ENCODE measurements at regions not wholly inside any gene's neighbourhood (a gene's known extent, or its start where the extent isn't known, plus 50 kb on each side); places are given as distances from the start of the nearest gene placed in this dataset.
"Not testable (repeated sequence)": the region's sequence is repeated elsewhere in the genome, so short reads cannot be mapped to it uniquely, and the experiment has no call there.

DNA sequence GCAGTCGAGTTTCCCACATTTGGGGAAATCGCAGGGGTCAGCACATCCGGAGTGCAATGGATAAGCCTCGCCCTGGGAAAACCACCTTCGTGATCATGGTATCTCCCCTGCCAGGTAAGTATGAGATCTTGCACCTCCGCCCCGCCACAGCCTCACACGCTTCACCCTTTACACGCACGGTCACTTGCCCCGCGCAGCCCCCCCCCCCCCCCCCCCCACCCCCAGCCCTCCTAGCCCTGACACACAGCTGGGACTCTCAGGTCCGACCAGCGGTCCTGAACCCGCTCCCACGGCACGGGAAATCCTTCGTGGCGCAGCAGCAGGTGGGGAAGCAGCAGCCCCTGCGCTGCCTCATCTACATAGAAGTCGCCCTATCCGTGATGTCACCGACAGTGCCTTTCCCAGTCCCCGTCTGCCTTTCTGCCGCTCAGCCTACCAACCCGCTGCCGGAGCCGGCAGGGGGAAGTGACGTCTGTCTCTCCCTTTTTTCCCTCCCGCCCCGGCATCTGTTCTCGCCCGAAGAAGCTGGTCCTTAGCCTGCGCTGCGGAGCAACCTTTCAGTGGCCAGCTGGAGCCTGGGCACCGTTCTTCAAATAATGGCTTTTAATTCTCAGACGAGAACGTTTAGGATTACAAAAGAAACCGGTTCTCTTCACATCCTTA is 242.2 kb downstream of the FAM72C start:
- not testable (repeated sequence) for H3K4me3 ChIP-seq (ENCODE audit: insufficient read depth, low read length); H3K4me2 ChIP-seq (ENCODE audit: insufficient read depth, low read length); H3K79me2 ChIP-seq (ENCODE audit: insufficient read depth, low read length); H2AFZ ChIP-seq (ENCODE audit: low read length); H3K9me3 ChIP-seq (ENCODE audit: low read depth, low read length); H3K27me3 ChIP-seq (ENCODE audit: insufficient read depth, low read length); DNase-seq (ENCODE audit: insufficient read length, low spot score, missing footprints); H3K36me3 ChIP-seq (ENCODE audit: insufficient read depth, low read length); H3K27ac ChIP-seq (ENCODE audit: low read depth, low read length); H3K4me1 ChIP-seq (ENCODE audit: insufficient read depth, low read length); H4K20me1 ChIP-seq (ENCODE audit: insufficient read depth, low read length)

DNA sequence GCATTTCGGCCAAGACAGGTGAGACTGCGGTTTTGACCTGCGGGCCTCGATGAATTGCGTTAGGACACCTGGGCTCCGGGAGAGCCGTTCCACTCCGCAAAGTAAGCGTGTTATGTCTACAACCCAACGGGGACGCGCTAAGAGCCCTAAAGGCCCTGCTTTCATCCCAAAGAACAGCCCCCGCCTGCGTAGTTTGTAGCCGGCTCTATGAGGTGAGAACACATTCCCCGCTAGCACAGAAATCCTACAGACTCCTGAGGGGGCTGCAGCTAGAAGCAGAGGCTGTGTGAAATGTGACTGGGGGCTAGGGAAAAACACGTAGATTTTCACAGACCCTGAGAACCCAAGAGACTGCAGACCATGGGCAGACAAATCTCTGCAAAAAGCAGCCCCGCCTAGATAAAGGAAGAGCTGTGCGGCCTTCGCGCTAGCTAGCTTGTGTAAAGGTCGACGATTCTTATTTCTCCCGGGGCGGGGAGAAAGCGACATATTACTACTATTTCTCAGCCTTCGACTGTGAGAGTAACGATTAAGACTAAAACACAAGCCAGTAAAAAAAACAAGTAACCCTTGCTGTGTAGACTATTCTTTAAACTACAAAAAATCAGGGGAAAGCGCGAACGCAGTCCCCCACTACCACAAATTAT is 242.9 kb downstream of the FAM72C start:
- not testable (repeated sequence) for H3K79me2 ChIP-seq (ENCODE audit: insufficient read depth, low read length); H4K20me1 ChIP-seq (ENCODE audit: insufficient read depth, low read length); H3K9me3 ChIP-seq (ENCODE audit: low read depth, low read length); H3K4me2 ChIP-seq (ENCODE audit: insufficient read depth, low read length); H3K4me1 ChIP-seq (ENCODE audit: insufficient read depth, low read length); DNase-seq (ENCODE audit: insufficient read length, low spot score, missing footprints); H3K4me3 ChIP-seq (ENCODE audit: insufficient read depth, low read length); H3K36me3 ChIP-seq (ENCODE audit: insufficient read depth, low read length); H3K27me3 ChIP-seq (ENCODE audit: insufficient read depth, low read length); H2AFZ ChIP-seq (ENCODE audit: low read length); H3K27ac ChIP-seq (ENCODE audit: low read depth, low read length)

DNA sequence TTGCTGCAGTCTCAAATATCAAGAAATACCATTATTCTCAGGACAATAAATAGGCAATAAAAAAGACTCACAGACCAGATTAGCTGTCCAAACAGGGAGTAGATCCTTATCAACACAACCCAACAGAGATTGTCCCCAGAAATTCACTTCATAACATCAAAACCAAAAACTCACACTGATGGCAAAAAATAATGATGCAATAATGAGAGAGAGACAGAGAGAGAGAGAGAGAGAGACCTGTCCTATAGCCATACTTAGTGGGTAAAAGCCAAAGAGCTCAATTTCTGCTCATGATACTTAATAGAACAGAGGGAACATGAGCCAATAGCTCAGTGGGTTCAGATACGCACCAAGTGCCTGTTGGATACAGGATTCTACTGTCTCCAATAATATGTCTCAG is 244.5 kb downstream of the FAM72C start:
- H3K27me3 ChIP-seq (ENCODE audit: insufficient read depth, low read length), result no peaks in the 10 kb centered on the region
- no peak overlapping the region for H3K27ac ChIP-seq (ENCODE audit: low read depth, low read length)
- no peaks in the 10 kb centered on the region for H3K36me3 ChIP-seq (ENCODE audit: insufficient read depth, low read length)
- no peak overlapping the region for H3K4me3 ChIP-seq (ENCODE audit: insufficient read depth, low read length)
- no peak overlapping the region for H2AFZ ChIP-seq (ENCODE audit: low read length)
- TF ChIP-seq, protein P1, sequence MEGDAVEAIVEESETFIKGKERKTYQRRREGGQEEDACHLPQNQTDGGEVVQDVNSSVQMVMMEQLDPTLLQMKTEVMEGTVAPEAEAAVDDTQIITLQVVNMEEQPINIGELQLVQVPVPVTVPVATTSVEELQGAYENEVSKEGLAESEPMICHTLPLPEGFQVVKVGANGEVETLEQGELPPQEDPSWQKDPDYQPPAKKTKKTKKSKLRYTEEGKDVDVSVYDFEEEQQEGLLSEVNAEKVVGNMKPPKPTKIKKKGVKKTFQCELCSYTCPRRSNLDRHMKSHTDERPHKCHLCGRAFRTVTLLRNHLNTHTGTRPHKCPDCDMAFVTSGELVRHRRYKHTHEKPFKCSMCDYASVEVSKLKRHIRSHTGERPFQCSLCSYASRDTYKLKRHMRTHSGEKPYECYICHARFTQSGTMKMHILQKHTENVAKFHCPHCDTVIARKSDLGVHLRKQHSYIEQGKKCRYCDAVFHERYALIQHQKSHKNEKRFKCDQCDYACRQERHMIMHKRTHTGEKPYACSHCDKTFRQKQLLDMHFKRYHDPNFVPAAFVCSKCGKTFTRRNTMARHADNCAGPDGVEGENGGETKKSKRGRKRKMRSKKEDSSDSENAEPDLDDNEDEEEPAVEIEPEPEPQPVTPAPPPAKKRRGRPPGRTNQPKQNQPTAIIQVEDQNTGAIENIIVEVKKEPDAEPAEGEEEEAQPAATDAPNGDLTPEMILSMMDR (IDR thresholded peaks at IDR 0.05; ENCODE audit: extremely low read depth, low read depth, low read length), result no peak
- no peak overlapping the region for H3K4me2 ChIP-seq (ENCODE audit: insufficient read depth, low read length)
- no peaks in the 10 kb centered on the region for H3K79me2 ChIP-seq (ENCODE audit: insufficient read depth, low read length)
- no peaks in the 10 kb centered on the region for H4K20me1 ChIP-seq (ENCODE audit: insufficient read depth, low read length)
- no peaks in the 10 kb centered on the region for H3K9me3 ChIP-seq (ENCODE audit: low read depth, low read length)
- DNase-seq (ENCODE audit: insufficient read length, low spot score, missing footprints), result no peak
- no peaks in the 10 kb centered on the region for H3K4me1 ChIP-seq (ENCODE audit: insufficient read depth, low read length)

DNA sequence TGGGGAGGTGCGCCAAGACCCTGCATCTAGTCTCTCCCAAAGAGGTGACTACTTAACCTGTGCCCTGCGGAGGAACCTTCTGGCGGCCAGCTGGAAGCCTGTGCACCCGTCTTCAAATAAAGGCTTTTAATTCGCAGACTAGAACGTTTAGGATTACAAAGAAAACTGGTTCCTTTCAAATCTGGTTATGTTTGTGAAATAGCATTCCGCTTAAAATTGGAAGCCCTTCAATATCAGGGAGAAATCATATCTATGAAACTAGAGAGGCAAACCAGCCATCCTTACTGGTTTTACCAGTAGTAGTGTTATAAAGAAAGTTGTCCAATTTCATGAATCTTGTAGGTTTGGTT is 250.8 kb downstream of the FAM72C start:
- Histone ChIP-seq H3K79me2 (ENCODE audit: insufficient read depth, low read length) (no peaks in the 10 kb centered on the region), H3K36me3 (ENCODE audit: insufficient read depth, low read length) (no peaks in the 10 kb centered on the region), H3K4me1 (ENCODE audit: insufficient read depth, low read length) (no peaks in the 10 kb centered on the region), H3K4me2 (ENCODE audit: insufficient read depth, low read length) (no peak overlapping the region), H2AFZ (ENCODE audit: low read length) (no peak overlapping the region), H3K27ac (ENCODE audit: low read depth, low read length) (no peak overlapping the region), H3K4me3 (ENCODE audit: insufficient read depth, low read length) (no peak overlapping the region), H4K20me1 (ENCODE audit: insufficient read depth, low read length) (no peaks in the 10 kb centered on the region), H3K9me3 (ENCODE audit: low read depth, low read length) (no peaks in the 10 kb centered on the region), H3K27me3 (ENCODE audit: insufficient read depth, low read length) (no peaks in the 10 kb centered on the region)
- DNase-seq (ENCODE audit: insufficient read length, low spot score, missing footprints), result no peak
- TF ChIP-seq, protein P1 (IDR thresholded peaks at IDR 0.05; ENCODE audit: extremely low read depth, low read depth, low read length), result no peak

Data from osteoblast (primary cell).